ENCODE measurements at regions not wholly inside any gene's neighbourhood (a gene's known extent, or its start where the extent isn't known, plus 50 kb on each side); places are given as distances from the start of the nearest gene placed in this dataset.

- no peaks in the 10 kb centered on the region for H3K4me1 Mint-ChIP-seq
- peaks cover 50% of the 10 kb centered on the region for H3K36me3 Mint-ChIP-seq
- DNase-seq (ENCODE audit: low spot score) (no peak), ATAC-seq (no peak)
- H3K4me3 Mint-ChIP-seq = no peak overlapping the region
- POLR2A ChIA-PET = no interaction called here
- CTCF ChIA-PET = no interaction called here
- H3K9me3 Mint-ChIP-seq = peaks cover 50% of the 10 kb centered on the region
- no peak overlapping the region for H3K27ac Mint-ChIP-seq
- no peaks in the 10 kb centered on the region; the same call in 1 of the 2 replicates for H3K27me3 Mint-ChIP-seq (ENCODE audit: low read depth)
- TF ChIP-seq ZBTB21 (CRISPR knock-in tag; IDR thresholded peaks at IDR 0.05; ENCODE audit: borderline replicate concordance) = no peak
- no peak for TF ChIP-seq ARID4B (CRISPR knock-in tag; IDR thresholded peaks at IDR 0.05; ENCODE audit: borderline replicate concordance)
- no peak for TF ChIP-seq ESRRA (CRISPR knock-in tag; IDR thresholded peaks at IDR 0.05; ENCODE audit: borderline replicate concordance)
- TF ChIP-seq TCF7 (CRISPR knock-in tag; IDR thresholded peaks at IDR 0.05; ENCODE audit: low read depth) = no peak
- no peak for TF ChIP-seq FOXJ3 (CRISPR knock-in tag; IDR thresholded peaks at IDR 0.05; ENCODE audit: borderline replicate concordance)
- TF ChIP-seq SP1 (CRISPR knock-in tag; conservative IDR thresholded peaks at IDR 0.05) = no peak
- no peak for TF ChIP-seq PRRX2 (CRISPR knock-in tag; IDR thresholded peaks at IDR 0.05)
- TF ChIP-seq PREB (CRISPR knock-in tag; IDR thresholded peaks at IDR 0.05; ENCODE audit: borderline replicate concordance) = no peak
- no peak for TF ChIP-seq ZNF512 (CRISPR knock-in tag; IDR thresholded peaks at IDR 0.05; ENCODE audit: borderline replicate concordance)
- no peak for TF ChIP-seq ZSCAN18 (CRISPR knock-in tag; IDR thresholded peaks at IDR 0.05)
Observed at GRCh38 chr3:162643245-162643644, 1146.6 kb downstream of the OTOL1 start.

- TF ChIP-seq GABPB1 (CRISPR knock-in tag; IDR thresholded peaks at IDR 0.05) (no peak), ZNF138 (CRISPR knock-in tag; conservative IDR thresholded peaks at IDR 0.05) (no peak), USF2 (CRISPR knock-in tag; IDR thresholded peaks at IDR 0.05) (no peak), AR (CRISPR knock-in tag; IDR thresholded peaks at IDR 0.05) (no peak), TEAD1 (CRISPR knock-in tag; IDR thresholded peaks at IDR 0.05) (no peak), ZNF671 (CRISPR knock-in tag; IDR thresholded peaks at IDR 0.05) (no peak), PRDM15 (CRISPR knock-in tag; IDR thresholded peaks at IDR 0.05) (no peak)
- H3K27ac Mint-ChIP-seq = no peak overlapping the region
- DNase-seq (ENCODE audit: low spot score) (no peak), ATAC-seq (no peak)
- ChIA-PET POLR2A (no interaction called here), CTCF (no interaction called here)
- H3K36me3 Mint-ChIP-seq = peaks cover 42% of the 10 kb centered on the region
- no peaks in the 10 kb centered on the region; the same call in 1 of the 2 replicates for H3K27me3 Mint-ChIP-seq (ENCODE audit: low read depth)
- no peak overlapping the region for H3K4me3 Mint-ChIP-seq
- H3K4me1 Mint-ChIP-seq = no peaks in the 10 kb centered on the region
- H3K9me3 Mint-ChIP-seq = peaks cover 39% of the 10 kb centered on the region
Observed at GRCh38 chr3:162647321-162647720, 1150.7 kb downstream of the OTOL1 start.

Measured in WTC11 (cell line).